NCI-H82 (cell line): ENCODE measurements at regions not wholly inside any gene's neighbourhood (a gene's known extent, or its start where the extent isn't known, plus 50 kb on each side); places are given as distances from the start of the nearest gene placed in this dataset.
A peak's percentile ranks its signal among the peaks of the same experiment; 100 is the strongest.

Experiments used
- DNase-seq: peaks from one replicate; lab custom pipeline; 2025; lab: John Stamatoyannopoulos, UW

- DNase-seq: no peak
Observed at GRCh38 chr13:73715114-73715910, 418.9 kb downstream of the KLF12 start.

- no peak for DNase-seq
Observed at GRCh38 chr13:73714522-73714921, 419.7 kb downstream of the KLF12 start.

- DNase-seq: peak; percentile 89
Observed at GRCh38 chr13:73708393-73708985, 425.7 kb downstream of the KLF12 start.

GRCh38 chr13:73704587-73704986 lies 429.6 kb downstream of the KLF12 start:
- no peak for DNase-seq

GRCh38 chr13:73703606-73704005 lies 430.6 kb downstream of the KLF12 start:
- DNase-seq: no peak

GRCh38 chr13:73702419-73703071 lies 431.7 kb downstream of the KLF12 start:
- no peak for DNase-seq

- DNase-seq: no peak
Observed at GRCh38 chr13:73701160-73701559, 433.0 kb downstream of the KLF12 start.

GRCh38 chr13:73698859-73699258 lies 435.3 kb downstream of the KLF12 start:
- no peak for DNase-seq

- DNase-seq: no peak
Observed at GRCh38 chr13:73697166-73697565, 437.0 kb downstream of the KLF12 start.

GRCh38 chr13:73696713-73697112 lies 437.5 kb downstream of the KLF12 start:
- no peak for DNase-seq

GRCh38 chr13:73696271-73696670 lies 437.9 kb downstream of the KLF12 start:
- DNase-seq: no peak

- no peak for DNase-seq
Observed at GRCh38 chr13:73695325-73695724, 438.9 kb downstream of the KLF12 start.

- no peak for DNase-seq
Observed at GRCh38 chr13:73693215-73693614, 441.0 kb downstream of the KLF12 start.

- no peak for DNase-seq
Observed at GRCh38 chr13:73691891-73692290, 442.3 kb downstream of the KLF12 start.

GRCh38 chr13:73687929-73688328 lies 446.3 kb downstream of the KLF12 start:
- no peak for DNase-seq

GRCh38 chr13:73687087-73687486 lies 447.1 kb downstream of the KLF12 start:
- DNase-seq: no peak

GRCh38 chr13:73684750-73685149 lies 449.5 kb downstream of the KLF12 start:
- DNase-seq: no peak

- no peak for DNase-seq
Observed at GRCh38 chr13:73684286-73684685, 449.9 kb downstream of the KLF12 start.

GRCh38 chr13:73683746-73684145 lies 450.5 kb downstream of the KLF12 start:
- no peak for DNase-seq

GRCh38 chr13:73681779-73682178 lies 452.4 kb downstream of the KLF12 start:
- DNase-seq: no peak

GRCh38 chr13:73681015-73681414 lies 453.2 kb downstream of the KLF12 start:
- DNase-seq: no peak

GRCh38 chr13:73677048-73677601 lies 457.1 kb downstream of the KLF12 start:
- DNase-seq: no peak

- no peak for DNase-seq
Observed at GRCh38 chr13:73676550-73677047, 457.6 kb downstream of the KLF12 start.
